ENCODE measurements at regions not wholly inside any gene's neighbourhood (a gene's known extent, or its start where the extent isn't known, plus 50 kb on each side); places are given as distances from the start of the nearest gene placed in this dataset.

DNA sequence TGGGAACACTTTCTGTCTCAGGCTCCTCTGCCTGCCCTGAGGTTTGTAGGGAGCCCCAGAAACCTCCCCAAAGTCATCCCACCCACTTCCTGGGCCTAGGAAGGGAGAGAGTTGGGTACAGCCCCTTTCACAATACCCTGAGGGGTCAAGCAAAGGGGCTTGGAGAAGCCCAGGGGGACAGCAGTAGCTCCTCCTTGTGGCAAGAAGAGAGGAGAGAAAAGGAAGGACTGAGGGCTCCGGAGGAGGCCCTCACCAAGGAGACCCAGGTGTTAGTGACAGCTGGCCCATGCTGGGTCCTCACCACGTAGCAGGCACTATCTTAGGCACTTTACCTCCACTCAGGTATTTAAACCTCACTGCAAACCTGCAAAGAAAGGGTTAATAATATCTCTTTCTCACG lies 112.8 kb downstream of the IRX5 start:
- in situ Hi-C loops (cut with MboI; ENCODE audit: low sequenced_read_pairs, unreplicated experiment): no loop called here
- no peak for DNase-seq (ENCODE audit: low spot score)
- TF ChIP-seq, protein P1, sequence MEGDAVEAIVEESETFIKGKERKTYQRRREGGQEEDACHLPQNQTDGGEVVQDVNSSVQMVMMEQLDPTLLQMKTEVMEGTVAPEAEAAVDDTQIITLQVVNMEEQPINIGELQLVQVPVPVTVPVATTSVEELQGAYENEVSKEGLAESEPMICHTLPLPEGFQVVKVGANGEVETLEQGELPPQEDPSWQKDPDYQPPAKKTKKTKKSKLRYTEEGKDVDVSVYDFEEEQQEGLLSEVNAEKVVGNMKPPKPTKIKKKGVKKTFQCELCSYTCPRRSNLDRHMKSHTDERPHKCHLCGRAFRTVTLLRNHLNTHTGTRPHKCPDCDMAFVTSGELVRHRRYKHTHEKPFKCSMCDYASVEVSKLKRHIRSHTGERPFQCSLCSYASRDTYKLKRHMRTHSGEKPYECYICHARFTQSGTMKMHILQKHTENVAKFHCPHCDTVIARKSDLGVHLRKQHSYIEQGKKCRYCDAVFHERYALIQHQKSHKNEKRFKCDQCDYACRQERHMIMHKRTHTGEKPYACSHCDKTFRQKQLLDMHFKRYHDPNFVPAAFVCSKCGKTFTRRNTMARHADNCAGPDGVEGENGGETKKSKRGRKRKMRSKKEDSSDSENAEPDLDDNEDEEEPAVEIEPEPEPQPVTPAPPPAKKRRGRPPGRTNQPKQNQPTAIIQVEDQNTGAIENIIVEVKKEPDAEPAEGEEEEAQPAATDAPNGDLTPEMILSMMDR (IDR thresholded peaks at IDR 0.05; ENCODE audit: borderline replicate concordance, control extremely low read depth, extremely low read depth, insufficient read depth, missing control alignments): no peak

DNA sequence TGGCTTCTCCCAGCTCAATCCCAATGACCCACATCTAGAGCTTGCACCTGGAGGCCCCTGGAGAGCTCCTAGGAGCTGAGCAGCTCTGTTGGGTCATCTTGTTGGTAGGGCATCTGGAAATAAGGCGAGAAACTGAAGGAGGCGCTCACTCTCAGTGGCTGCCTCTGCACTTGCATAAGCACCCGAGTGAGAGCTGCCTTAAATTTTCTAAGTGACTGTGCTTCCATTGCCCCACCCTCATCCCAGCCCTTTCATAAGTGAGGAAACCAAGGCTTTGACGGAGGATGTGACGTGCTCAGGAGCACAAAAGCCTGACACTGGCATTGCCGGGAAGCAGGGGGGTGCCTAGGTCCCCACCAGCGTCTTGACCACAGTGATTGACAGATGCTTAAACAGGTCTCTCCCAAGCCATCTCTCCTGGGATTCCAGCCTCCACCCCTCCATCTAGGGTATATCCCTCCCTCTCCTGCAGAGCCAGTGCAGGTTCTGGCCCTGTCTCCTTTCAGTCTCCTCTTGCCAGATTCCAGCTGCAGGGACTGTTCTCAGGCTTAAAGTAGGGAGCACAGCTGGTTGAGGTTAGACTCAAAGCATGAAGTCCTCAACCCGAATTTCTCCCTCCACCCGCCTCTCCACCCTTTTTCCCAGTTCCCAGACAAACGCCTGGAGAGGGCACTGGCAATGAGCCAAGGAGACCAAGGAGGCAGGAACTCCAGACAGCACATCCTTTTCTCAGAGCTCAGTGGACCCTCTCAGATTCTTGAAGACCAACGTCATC lies 113.7 kb downstream of the IRX5 start:
- in situ Hi-C loops (cut with MboI; ENCODE audit: low sequenced_read_pairs, unreplicated experiment): no loop called here
- no peak for DNase-seq (ENCODE audit: low spot score)
- TF ChIP-seq, protein P1 (IDR thresholded peaks at IDR 0.05; ENCODE audit: borderline replicate concordance, control extremely low read depth, extremely low read depth, insufficient read depth, missing control alignments): no peak

DNA sequence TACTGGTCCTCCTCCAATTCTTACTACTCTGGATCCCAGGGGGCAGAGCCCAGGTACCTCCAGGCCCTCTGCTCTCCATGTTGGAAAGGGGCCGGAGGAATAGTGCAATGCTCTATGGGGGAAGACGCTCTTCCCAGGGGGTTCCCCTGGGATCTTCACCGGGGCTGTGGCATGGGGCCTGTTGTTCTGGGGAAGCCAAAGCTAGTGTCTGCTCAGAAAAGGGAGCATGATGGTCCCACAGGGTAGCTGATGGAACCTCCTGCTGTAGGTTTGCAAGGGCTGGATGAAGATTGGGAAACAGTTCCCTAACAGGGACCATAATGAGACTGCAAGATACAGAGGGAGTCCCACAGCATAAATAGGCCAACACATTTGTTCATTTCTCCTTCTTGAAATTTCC lies 114.7 kb downstream of the IRX5 start:
- in situ Hi-C loops (cut with MboI; ENCODE audit: low sequenced_read_pairs, unreplicated experiment): no loop called here
- TF ChIP-seq, protein P1 (IDR thresholded peaks at IDR 0.05; ENCODE audit: borderline replicate concordance, control extremely low read depth, extremely low read depth, insufficient read depth, missing control alignments): no peak
- DNase-seq (ENCODE audit: low spot score): no peak

DNA sequence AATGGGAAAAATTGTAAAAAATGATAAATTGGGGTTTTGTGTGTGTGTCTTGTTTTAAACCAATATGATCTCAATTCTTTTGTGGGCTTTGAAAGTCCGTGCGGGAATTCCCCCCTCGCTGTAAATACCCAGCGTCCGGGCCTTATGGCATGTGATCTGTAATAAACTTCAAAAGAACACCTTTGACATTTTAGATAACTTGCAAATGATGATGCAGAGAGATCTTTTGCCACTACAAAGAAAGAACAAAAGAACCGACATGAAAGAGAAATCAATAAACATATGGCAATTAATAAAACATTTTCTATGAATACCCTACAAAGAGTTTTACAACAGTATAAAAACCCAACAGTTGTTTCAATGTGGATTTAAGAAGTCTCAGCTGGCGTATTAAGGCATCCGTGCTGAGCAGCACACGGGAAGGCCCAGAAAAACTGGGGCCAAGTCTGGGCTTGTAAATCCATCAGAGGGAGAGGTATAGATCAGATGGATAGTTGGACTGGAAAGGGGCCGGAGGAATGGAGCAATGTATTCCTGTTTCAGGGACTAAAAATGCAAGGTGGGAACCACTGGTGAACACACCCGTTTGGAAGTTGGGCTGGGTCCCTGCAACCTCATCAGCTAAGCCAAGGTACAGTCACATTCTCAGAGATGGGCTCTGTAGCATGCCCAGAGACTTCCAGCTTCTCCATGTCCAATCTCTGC lies 115.2 kb downstream of the IRX5 start:
- TF ChIP-seq, protein P1 (IDR thresholded peaks at IDR 0.05; ENCODE audit: borderline replicate concordance, control extremely low read depth, extremely low read depth, insufficient read depth, missing control alignments): no peak
- in situ Hi-C loops (cut with MboI; ENCODE audit: low sequenced_read_pairs, unreplicated experiment): no loop called here
- DNase-seq (ENCODE audit: low spot score): no peak

DNA sequence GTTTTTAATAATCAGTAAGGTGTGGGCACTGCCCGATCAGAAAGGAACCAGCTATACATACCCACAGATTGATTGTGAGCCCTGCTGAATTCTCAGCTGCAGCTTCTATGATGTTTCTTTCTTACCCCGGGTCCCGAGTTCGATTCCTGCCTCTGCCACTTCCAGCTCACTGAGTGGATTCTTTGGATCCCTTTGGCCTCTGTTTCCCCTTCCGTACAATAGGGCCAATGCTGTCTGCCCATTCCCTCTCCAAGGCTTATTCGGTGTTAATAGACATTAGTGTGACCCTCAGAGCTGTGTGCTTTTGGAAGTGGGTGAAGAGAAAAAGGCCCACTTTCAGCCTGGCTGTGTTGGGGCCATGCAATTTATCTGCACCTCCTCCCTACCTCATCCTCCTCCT lies 115.8 kb downstream of the IRX5 start:
- DNase-seq (ENCODE audit: low spot score): no peak
- in situ Hi-C loops (cut with MboI; ENCODE audit: low sequenced_read_pairs, unreplicated experiment): no loop called here
- TF ChIP-seq, protein P1 (IDR thresholded peaks at IDR 0.05; ENCODE audit: borderline replicate concordance, control extremely low read depth, extremely low read depth, insufficient read depth, missing control alignments): no peak

DNA sequence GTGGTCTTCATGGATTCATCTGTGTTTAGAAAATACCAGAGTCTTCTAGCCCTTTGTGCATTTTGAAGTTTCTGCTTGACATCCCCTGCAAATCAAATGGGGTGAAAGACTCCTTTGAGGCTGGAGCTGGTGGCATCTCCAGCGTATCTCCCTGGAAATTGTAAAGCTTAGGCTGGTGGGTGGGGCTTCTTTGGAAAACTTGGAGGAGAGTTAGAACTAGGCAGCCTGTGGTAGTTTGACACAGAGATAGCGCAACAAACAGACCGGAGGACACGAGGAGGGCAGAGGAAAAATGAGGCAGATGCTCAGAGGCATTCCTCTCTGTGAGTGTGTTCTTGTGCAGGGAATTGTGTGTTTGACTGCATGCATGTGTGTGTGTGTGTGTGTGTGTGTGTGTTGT lies 116.3 kb downstream of the IRX5 start:
- TF ChIP-seq, protein P1 (IDR thresholded peaks at IDR 0.05; ENCODE audit: borderline replicate concordance, control extremely low read depth, extremely low read depth, insufficient read depth, missing control alignments): no peak
- no peak for DNase-seq (ENCODE audit: low spot score)
- in situ Hi-C loops (cut with MboI; ENCODE audit: low sequenced_read_pairs, unreplicated experiment): no loop called here
